ENCODE measurements at regions not wholly inside any gene's neighbourhood (a gene's known extent, or its start where the extent isn't known, plus 50 kb on each side); places are given as distances from the start of the nearest gene placed in this dataset.
A peak's percentile ranks its signal among the peaks of the same experiment; 100 is the strongest.

DNA sequence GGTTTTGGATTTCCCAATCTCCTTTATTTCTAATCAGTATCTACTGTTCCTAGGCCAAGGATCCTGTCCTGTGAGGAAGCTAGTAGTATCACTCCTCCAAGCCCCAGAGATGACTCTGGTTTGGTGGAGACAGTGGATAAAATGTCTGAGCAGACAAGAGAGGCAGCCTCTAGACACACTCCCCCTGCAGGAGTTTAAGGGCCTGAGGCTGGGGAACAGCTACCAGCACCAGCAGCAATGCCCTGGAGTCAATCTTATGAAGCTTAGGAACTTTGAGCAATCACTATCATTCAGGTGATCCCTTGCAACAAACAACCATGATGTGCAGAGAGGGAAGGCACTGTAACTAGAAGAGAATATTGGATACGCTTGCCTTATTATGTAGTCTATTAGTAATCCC, 384.7 kb upstream of the ID4 start:
- no peak for FAIRE-seq
- 64 to 96% methylated on average over 1 of the region's 1 CpG for WGBS, 2 donors
- no peak for DNase-seq
- Histone ChIP-seq H3K27ac (no peak overlapping the region), H3K36me3 (no peaks in the 10 kb centered on the region), H3K27me3 (no peaks in the 10 kb centered on the region), H3K4me3 (no peak overlapping the region), H3K9me3 (no peaks in the 10 kb centered on the region), H3K4me1 (peaks cover 0 to 5% (median 0%) of the 10 kb centered on the region in 3 donors)
- intact Hi-C loops (cut with DNase I): no loop called here
- TF ChIP-seq, protein P1, sequence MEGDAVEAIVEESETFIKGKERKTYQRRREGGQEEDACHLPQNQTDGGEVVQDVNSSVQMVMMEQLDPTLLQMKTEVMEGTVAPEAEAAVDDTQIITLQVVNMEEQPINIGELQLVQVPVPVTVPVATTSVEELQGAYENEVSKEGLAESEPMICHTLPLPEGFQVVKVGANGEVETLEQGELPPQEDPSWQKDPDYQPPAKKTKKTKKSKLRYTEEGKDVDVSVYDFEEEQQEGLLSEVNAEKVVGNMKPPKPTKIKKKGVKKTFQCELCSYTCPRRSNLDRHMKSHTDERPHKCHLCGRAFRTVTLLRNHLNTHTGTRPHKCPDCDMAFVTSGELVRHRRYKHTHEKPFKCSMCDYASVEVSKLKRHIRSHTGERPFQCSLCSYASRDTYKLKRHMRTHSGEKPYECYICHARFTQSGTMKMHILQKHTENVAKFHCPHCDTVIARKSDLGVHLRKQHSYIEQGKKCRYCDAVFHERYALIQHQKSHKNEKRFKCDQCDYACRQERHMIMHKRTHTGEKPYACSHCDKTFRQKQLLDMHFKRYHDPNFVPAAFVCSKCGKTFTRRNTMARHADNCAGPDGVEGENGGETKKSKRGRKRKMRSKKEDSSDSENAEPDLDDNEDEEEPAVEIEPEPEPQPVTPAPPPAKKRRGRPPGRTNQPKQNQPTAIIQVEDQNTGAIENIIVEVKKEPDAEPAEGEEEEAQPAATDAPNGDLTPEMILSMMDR (IDR thresholded peaks at IDR 0.05): no peak
- ATAC-seq: no peak

DNA sequence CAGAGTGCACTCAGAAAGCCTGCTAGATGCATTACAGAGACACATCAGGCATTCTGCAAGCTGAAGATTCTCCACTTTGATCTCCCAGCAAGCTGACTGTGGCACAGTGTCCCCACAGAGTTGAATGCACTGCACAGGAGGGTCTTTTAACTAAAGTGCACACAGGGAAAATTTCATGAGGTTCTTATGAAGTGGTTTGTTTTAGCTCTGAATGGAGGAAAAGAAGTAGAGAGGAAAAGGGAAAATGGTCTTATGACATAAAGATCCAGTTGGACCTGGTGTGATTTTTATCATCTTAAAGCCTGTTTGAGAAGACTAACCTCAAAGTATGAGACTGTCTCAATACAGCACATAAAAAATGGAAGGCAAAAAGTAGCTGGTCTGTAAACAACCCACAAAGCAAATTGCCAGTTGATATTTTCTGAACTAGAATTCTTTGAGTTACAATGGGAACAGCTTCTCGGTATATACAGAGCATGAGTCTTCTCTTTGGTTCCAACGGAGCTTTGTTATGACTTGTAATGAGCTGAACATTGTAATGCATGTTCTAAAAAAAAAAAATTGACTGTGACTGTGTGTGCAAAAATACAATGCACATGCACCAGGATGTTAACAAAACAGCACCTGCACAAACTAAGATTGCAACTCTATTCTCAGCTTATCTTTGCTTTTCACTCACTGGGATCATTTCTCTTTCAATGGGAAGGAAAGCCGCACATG, 383.0 kb upstream of the ID4 start:
- Histone ChIP-seq H3K9me3 (no peaks in the 10 kb centered on the region), H3K27me3 (no peaks in the 10 kb centered on the region), H3K36me3 (no peaks in the 10 kb centered on the region), H3K4me1 (peaks cover 0 to 5% (median 0%) of the 10 kb centered on the region in 3 donors), H3K27ac (no peak overlapping the region), H3K4me3 (no peak overlapping the region)
- ATAC-seq: no peak
- intact Hi-C loops (cut with DNase I): no loop called here
- WGBS, 2 donors: 26 to 27% methylated on average over 3 of the region's 3 CpGs
- DNase-seq: no peak
- FAIRE-seq: no peak
- TF ChIP-seq, protein P1 (IDR thresholded peaks at IDR 0.05): no peak

DNA sequence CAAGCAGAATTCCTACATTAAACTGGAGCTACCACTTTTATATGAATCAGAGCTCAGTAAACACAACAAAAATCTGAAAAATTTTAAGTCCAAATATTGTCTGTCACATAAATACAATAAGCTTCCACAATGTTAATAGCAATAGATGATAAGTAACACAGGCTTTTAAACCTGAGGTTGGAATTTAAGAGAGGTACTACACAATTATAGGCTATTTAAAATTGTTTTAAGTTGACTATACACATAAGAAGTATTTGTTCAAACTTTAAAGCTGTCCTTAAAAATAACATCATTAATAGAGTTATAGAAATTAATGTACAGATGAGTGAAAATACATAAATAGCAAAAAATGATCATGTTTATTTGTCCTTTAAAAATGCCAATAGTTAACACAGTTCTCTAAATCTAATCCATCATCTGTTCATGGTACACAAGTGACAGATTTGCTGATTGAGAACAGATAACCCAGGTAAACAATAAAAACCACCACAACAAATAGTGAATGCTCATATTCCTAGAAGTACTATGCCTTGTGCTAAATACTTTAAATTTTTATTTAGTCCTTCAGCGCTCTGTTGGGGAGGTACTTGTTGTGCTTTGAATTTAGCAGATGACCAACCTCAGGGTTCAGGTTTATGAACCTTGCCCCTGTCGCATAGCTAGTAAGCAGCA, 382.3 kb upstream of the ID4 start:
- no peak for DNase-seq
- FAIRE-seq: no peak
- Histone ChIP-seq H3K27ac (no peak overlapping the region), H3K4me3 (no peak overlapping the region), H3K9me3 (no peaks in the 10 kb centered on the region), H3K4me1 (peaks cover 0 to 5% (median 0%) of the 10 kb centered on the region in 3 donors), H3K36me3 (no peaks in the 10 kb centered on the region), H3K27me3 (no peaks in the 10 kb centered on the region)
- TF ChIP-seq, protein P1 (IDR thresholded peaks at IDR 0.05): no peak
- intact Hi-C loops (cut with DNase I): no loop called here
- no peak for ATAC-seq
- WGBS, 2 donors: 60 to 62% methylated on average over 2 of the region's 2 CpGs

DNA sequence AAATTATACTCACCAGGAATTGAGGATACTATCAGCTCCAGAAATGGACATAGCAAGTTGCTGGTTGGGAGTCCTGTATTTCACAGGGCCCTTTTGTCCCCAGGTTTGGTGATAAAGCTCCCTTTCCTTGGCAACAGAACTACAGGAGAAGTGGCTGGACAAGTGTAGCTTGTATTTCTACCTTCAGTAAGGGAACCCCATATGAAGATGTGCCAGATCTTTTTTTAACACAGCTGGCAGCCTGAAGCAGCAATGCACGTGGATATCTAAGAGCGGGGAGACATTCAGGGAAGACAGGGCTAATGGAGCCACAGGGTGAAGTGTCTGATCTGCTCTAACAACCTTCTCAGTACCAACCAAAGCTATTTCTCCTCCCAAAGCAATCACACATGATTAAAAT, 373.9 kb upstream of the ID4 start:
- ATAC-seq: peak in 1 of 4 donors; percentile 24
- no peak for FAIRE-seq
- Histone ChIP-seq H3K4me1 (no peaks in the 10 kb centered on the region), H3K27ac (no peak overlapping the region), H3K9me3 (no peaks in the 10 kb centered on the region), H3K36me3 (no peaks in the 10 kb centered on the region), H3K27me3 (no peaks in the 10 kb centered on the region), H3K4me3 (no peak overlapping the region)
- 57 to 67% methylated on average over 2 of the region's 2 CpGs for WGBS, 2 donors
- intact Hi-C loops (cut with DNase I): no loop called here
- no peak for DNase-seq
- TF ChIP-seq, protein P1 (IDR thresholded peaks at IDR 0.05): no peak

DNA sequence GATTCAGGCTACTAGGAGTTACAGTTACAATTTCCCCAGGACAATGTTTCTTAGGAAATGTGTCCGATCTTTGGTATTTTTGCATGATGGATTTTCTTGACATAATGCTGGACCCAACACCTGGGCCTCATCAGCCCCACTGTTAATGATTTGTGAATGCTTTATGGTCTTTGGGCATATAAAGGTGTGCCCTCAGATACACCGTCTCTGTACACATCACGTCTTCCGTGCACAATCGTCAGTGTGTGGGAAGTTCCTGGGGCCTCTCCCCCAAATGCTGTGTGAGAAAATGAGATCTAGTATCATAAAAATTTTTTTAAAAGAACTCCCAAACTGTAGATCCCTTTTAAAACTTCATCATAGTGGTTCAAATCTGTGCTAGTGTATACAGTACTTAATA, 373.2 kb upstream of the ID4 start:
- no peaks in the 10 kb centered on the region for H3K4me1 ChIP-seq
- no peaks in the 10 kb centered on the region for H3K36me3 ChIP-seq
- whole genome bisulfite sequencing, 2 donors: 44 to 51% methylated on average over 5 of the region's 5 CpGs
- ATAC-seq (no peak), DNase-seq (no peak), FAIRE-seq (no peak)
- no peaks in the 10 kb centered on the region for H3K9me3 ChIP-seq
- TF ChIP-seq, protein P1 (IDR thresholded peaks at IDR 0.05): no peak
- no peak overlapping the region for H3K27ac ChIP-seq
- intact Hi-C loops (cut with DNase I): no loop called here
- H3K4me3 ChIP-seq: no peak overlapping the region
- H3K27me3 ChIP-seq: no peaks in the 10 kb centered on the region
